Lower leg skin (tissue), 4 donors: ENCODE measurements at regions not wholly inside any gene's neighbourhood (a gene's known extent, or its start where the extent isn't known, plus 50 kb on each side); places are given as distances from the start of the nearest gene placed in this dataset.
"Not testable (repeated sequence)": the region's sequence is repeated elsewhere in the genome, so short reads cannot be mapped to it uniquely, and the experiment has no call there.

Experiments used
- DNase-seq, 2 donors: peaks; one replicate each; pipeline ENCODE4 v3.0.0-alpha.2; 2019; ENCODE audit warnings: low spot score in 2 of 2
- H3K4me3 ChIP-seq: fragments of 200-600 bp; sonication (generic); 2 replicates; pipeline ENCODE4 v1.5.1; 2017; ENCODE audit warnings: mild to moderate bottlenecking, low read depth; ENCODE audit not compliant: poor library complexity, severe bottlenecking
- CTCF ChIP-seq, 3 donors: fragments of 450-650 bp; IDR thresholded peaks; one replicate each; pipeline ENCODE4 v1.5.1; 2016; ENCODE audit warnings: antibody characterized with exemption in 3 of 3, mild to moderate bottlenecking in 3 of 3, moderate library complexity in 2 of 3
- POLR2A ChIP-seq, 2 donors: fragments of 450-650 bp; IDR thresholded peaks; one replicate each; pipeline ENCODE4 v1.6.1; 2016 to 2017; ENCODE audit warnings: antibody characterized with exemption in 2 of 2, mild to moderate bottlenecking in 1 of 2, moderate library complexity in 1 of 2
- WGBS, 2 donors: methylation state at CpG; one replicate each; pipeline ENCODE4 v1.1.5; 2018; 5-methylcytosine and 5-hydroxymethylcytosine counted together
- intact Hi-C: fragments of 100-400 bp; cut with DNase I; formaldehyde crosslinking; loops from one replicate; pipeline ENCODE4 v1.15.0; 2023; ENCODE audit warnings: low total_unique reads

DNA sequence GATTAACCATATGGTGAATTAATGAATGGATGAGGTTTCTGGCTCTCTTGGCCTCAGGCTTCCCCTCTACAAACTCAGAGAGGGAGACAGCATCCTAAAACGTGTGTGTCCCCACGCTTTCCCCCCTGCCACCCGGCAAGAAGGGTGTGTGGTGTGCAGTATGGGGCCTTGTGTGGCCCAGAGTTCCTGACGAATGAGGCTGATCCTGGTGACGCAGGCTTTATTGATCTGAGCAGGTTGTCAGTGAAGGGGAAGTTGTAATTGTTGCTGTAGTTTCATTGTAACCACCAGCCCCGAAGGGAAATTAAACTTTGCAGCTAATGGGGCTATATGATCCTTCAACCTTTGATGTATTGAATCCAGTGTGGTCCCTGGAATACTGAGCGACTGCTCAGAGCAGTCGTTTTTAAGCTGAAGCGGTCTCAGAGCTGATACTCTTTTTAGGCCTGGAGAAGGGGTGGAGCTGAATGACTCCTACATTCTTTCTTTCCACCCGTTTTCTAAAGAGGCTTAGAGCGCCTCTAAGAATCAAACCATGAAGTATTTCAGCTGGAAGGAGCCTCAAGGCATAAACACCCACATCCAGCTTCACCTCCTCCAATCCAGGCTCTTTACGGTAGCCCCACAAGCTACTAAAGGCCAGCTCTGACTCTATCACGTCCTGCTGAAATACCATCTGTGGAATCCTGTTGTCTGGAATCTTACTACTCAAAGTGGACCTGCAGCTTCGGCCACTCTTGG lies 284.7 kb downstream of the MIAT start:
- peak in 1 of 2 donors; percentile 23 for DNase-seq
- WGBS, 2 donors: 75% methylated on average over 14 of the region's 14 CpGs
- H3K4me3 ChIP-seq: no peak overlapping the region
- intact Hi-C loops: no loop called here
- TF ChIP-seq CTCF (IDR thresholded peaks at IDR 0.05) (no peak), POLR2A (IDR thresholded peaks at IDR 0.05) (no peak)

DNA sequence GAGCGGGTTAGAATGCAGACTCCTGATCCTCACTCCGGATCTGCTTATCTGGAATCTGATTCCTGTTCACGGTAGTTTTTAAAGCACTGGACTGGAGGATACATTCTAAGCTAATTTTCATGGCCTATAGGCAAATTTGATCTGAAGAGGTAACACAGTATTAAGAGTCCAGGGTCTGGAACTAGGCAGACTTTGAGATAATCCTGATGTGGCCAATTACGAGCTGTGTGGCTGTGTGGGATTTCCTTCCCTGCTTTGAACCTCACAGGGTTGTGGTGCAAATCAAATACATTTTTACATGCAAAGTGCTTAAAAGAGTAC lies 285.2 kb downstream of the MIAT start:
- TF ChIP-seq POLR2A (IDR thresholded peaks at IDR 0.05): no peak
- TF ChIP-seq CTCF (IDR thresholded peaks at IDR 0.05): no peak
- WGBS, 2 donors: 60 to 83% methylated on average over 4 of the region's 4 CpGs
- intact Hi-C loops: no loop called here
- no peak for DNase-seq
- no peak overlapping the region for H3K4me3 ChIP-seq

- H3K4me3 ChIP-seq: no peak overlapping the region
- WGBS, 2 donors: 79 to 83% methylated on average over 1 of the region's 1 CpG
- intact Hi-C loops: no loop called here
- DNase-seq: peak in 1 of 2 donors; percentile 17
- TF ChIP-seq CTCF (IDR thresholded peaks at IDR 0.05) (no peak), POLR2A (IDR thresholded peaks at IDR 0.05) (no peak)
Measured at GRCh38 chr22:26945565-26945964, 288.2 kb downstream of the MIAT start.

- TF ChIP-seq CTCF (IDR thresholded peaks at IDR 0.05) (no peak), POLR2A (IDR thresholded peaks at IDR 0.05) (no peak)
- DNase-seq: peak in 1 of 2 donors; percentile 60
- 28 to 85% methylated on average over 3 of the region's 3 CpGs for WGBS, 2 donors
- no peak overlapping the region for H3K4me3 ChIP-seq
- intact Hi-C loops: no loop called here
Measured at GRCh38 chr22:26949193-26949592, 291.8 kb downstream of the MIAT start.

GRCh38 chr22:26951139-26951538 lies 293.8 kb downstream of the MIAT start:
- intact Hi-C loops, DNase-seq: not testable (repeated sequence)
- WGBS, 2 donors: 93 to 98% methylated on average over 3 of the region's 3 CpGs

GRCh38 chr22:26952004-26952403 lies 294.6 kb downstream of the MIAT start:
- H3K4me3 ChIP-seq: no peak overlapping the region
- no peak for DNase-seq
- intact Hi-C loops: no loop called here
- no peak for TF ChIP-seq CTCF (IDR thresholded peaks at IDR 0.05)
- no peak for TF ChIP-seq POLR2A (IDR thresholded peaks at IDR 0.05)
- WGBS, 2 donors: 34 to 46% methylated on average over 4 of the region's 4 CpGs

More at GRCh38 chr22:26951139-26951538, 293.8 kb downstream of the MIAT start:
- not testable (repeated sequence) for H3K4me3 ChIP-seq
